OCI-LY3 (cell line): ENCODE measurements at regions not wholly inside any gene's neighbourhood (a gene's known extent, or its start where the extent isn't known, plus 50 kb on each side); places are given as distances from the start of the nearest gene placed in this dataset.

ENCODE experiments used
- CTCF ChIP-seq: fragments of 200-600, 300-600 bp; sonication (generic); IDR thresholded peaks from 2 replicates; pipeline ENCODE4 v1.5.1; 2014; ENCODE audit warnings: antibody characterized with exemption, low read length, low read depth
- EZH2phosphoT487 ChIP-seq: fragments of 200-600 bp; shearing (Covaris generic); IDR thresholded peaks from 2 replicates; pipeline ENCODE4 v1.6.1; 2018; ENCODE audit warnings: antibody characterized with exemption, mixed run types, low read depth

DNA sequence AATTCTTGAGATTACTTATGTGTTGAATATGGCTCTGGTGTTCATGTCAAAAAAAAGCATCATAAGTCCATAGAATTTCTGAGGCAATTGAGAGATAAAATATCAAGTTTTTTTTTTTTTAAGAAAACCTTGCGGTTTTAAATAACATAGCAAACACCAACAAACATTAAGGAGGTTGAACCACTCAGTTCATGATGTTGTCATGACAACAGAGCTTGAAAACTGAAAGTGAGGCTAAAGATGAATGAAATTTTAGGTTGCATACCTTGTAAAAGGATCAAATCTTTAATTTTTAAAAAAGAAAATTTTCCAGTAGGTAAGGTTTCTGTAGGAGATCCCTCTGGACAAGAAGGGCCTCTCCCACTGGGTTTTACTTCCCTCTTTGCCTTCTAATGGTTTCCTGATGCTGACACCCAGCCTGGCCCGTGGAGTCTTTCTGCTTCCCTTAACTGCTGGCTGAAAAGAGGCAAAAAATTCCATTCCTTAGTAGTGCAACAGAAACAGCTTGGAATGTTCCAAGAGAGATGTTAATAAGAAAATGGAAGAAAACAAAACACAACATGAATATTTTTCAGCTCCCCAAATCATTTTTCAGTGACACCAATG lies 60.0 kb upstream of the FER start:
- TF ChIP-seq CTCF = no peak
- TF ChIP-seq EZH2phosphoT487 = no peak
